Mucosa of descending colon (tissue), 3 donors: ENCODE measurements at regions not wholly inside any gene's neighbourhood (a gene's known extent, or its start where the extent isn't known, plus 50 kb on each side); places are given as distances from the start of the nearest gene placed in this dataset.

Source experiments
- ATAC-seq: fragments of 200-7000 bp; cut with Tn5 transposase; one replicate; pipeline ENCODE4 v1.9.1; 2020; ENCODE audit warnings: mild to moderate bottlenecking, moderate library complexity
- DNase-seq, 3 donors: peaks; one replicate each; pipeline ENCODE4 v3.0.0-alpha.2; 2020
- H3K36me3 ChIP-seq: fragments of 200-600 bp; one replicate; pipeline ENCODE4 v1.8.0; 2021; ENCODE audit warnings: low read depth, mild to moderate bottlenecking
- H3K4me1 ChIP-seq: fragments of 200-600 bp; one replicate; pipeline ENCODE4 v1.8.0; 2021; ENCODE audit warnings: low read depth, mild to moderate bottlenecking
- H3K4me3 ChIP-seq: fragments of 200-600 bp; one replicate; pipeline ENCODE4 v1.8.0; 2021; ENCODE audit warnings: mild to moderate bottlenecking
- H3K9me3 ChIP-seq: fragments of 200-600 bp; one replicate; pipeline ENCODE4 v1.8.0; 2021; ENCODE audit warnings: mild to moderate bottlenecking
- intact Hi-C, 2 donors: fragments of 100-400 bp; cut with DNase I in 1 of 2; cut with micrococcal nuclease in 1 of 2; formaldehyde crosslinking; loops; one replicate each; pipeline versions ENCODE4 v1.11.0 to v1.11.1; 2022; cut with DNase I, micrococcal nuclease
- TF ChIP-seq, protein P1 (sequence below): fragments of 200-600 bp; IDR thresholded peaks from one replicate; pipeline ENCODE4 v1.8.0; 2022; ENCODE audit warnings: antibody characterized with exemption, mild to moderate bottlenecking
- donor health status: DM: no; HTN: no; CAD: no; lungs with moderate emphysema.
- donor health status: DM: no; HTN: no; CAD: no.
- donor health status: DM: no; HTN: yes; CAD: no.

DNA sequence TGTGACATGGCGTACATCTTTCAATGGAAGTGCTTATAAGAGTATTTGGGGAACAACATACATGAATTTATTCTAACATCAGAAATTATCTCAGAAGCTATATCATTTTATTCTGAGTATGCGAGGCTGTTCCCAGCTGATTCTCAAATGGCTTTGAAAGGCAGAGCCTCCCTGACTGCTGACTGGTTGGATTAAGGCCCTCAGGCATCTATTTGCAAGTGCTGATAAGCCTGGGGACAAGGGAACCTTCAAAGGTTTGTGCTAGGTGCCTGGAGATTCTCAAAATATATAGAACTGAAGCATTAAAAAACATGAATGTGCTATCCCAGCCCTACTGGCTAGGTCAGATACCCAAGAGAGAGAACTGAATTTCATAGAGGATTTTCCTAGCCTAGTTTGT lies 235.1 kb downstream of the LURAP1L start:
- intact Hi-C loops: no loop called here
- no peaks in the 10 kb centered on the region for H3K36me3 ChIP-seq

DNA sequence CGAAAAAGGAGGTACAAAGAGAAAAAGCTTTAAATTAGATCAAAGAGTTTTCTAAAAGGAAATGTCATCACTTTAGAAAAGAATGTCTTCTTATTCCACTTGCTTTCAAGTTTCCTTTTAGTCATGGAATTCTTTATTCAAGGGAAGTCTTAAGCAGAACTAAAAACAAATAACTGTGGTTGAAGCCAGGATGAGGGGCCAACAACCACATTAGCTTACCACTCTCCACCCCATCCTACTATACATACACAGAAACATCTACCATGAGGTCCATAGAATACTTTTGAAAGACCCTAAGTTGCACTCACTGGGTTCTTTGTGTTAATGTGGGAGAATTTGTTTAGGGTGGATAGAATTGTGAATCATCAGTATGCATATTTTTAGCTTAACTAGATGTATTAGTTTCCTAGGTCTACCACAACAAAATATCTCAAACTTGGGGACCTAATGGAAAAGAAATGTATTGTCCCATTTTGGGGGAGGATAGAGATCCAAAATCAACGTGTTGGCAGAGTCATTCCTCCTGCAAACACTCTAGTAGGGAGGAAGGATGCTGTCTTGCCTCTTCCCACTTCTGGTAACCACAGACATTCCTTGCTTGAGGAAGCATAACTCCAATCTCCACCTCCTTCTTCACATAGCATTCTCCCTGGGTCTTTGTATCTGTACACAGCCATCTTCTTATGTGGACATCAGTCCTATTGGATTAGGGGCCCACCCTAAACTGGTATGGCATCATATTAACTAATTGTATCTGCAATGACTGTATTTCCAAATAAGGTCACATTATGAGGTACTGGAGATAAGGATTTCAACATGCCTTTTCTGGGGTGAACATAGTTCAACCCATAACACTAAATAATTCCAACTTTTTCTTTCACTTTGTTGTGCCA lies 239.4 kb downstream of the LURAP1L start:
- no peaks in the 10 kb centered on the region for H3K36me3 ChIP-seq
- intact Hi-C loops: no loop called here
- no peaks in the 10 kb centered on the region for H3K9me3 ChIP-seq
- no peak for ATAC-seq
- TF ChIP-seq, protein P1, sequence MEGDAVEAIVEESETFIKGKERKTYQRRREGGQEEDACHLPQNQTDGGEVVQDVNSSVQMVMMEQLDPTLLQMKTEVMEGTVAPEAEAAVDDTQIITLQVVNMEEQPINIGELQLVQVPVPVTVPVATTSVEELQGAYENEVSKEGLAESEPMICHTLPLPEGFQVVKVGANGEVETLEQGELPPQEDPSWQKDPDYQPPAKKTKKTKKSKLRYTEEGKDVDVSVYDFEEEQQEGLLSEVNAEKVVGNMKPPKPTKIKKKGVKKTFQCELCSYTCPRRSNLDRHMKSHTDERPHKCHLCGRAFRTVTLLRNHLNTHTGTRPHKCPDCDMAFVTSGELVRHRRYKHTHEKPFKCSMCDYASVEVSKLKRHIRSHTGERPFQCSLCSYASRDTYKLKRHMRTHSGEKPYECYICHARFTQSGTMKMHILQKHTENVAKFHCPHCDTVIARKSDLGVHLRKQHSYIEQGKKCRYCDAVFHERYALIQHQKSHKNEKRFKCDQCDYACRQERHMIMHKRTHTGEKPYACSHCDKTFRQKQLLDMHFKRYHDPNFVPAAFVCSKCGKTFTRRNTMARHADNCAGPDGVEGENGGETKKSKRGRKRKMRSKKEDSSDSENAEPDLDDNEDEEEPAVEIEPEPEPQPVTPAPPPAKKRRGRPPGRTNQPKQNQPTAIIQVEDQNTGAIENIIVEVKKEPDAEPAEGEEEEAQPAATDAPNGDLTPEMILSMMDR: no peak
- DNase-seq: no peak
- no peak overlapping the region for H3K4me3 ChIP-seq
- H3K4me1 ChIP-seq: no peaks in the 10 kb centered on the region

More for the DNA sequence above, 235.1 kb downstream of the LURAP1L start:
- DNase-seq (no peak), ATAC-seq (no peak)
- H3K4me3 ChIP-seq: no peak overlapping the region
- no peaks in the 10 kb centered on the region for H3K9me3 ChIP-seq
- H3K4me1 ChIP-seq: no peaks in the 10 kb centered on the region
- TF ChIP-seq, protein P1: no peak

DNA sequence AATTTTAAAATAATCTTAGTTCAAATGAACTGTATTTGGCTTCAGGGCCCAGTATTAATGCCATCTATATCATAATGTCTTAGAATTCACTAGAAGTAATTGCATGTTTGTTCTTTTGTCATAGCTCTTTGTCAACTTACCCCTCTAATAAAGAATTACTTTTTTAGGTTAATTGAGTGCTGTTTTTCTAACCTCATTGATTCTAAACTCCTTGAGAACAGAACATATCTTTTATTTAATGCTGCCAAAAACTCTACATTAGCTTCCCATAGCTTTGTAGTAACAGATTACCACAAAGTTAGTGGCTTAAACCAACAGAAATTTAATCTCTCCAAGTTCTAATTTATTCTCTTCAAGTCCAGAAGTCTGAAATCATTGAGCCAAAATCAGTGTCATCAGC lies 242.4 kb downstream of the LURAP1L start:
- H3K4me1 ChIP-seq: no peaks in the 10 kb centered on the region
- DNase-seq: no peak
- no peaks in the 10 kb centered on the region for H3K9me3 ChIP-seq
- intact Hi-C loops: no loop called here
- ATAC-seq: no peak
- no peak overlapping the region for H3K4me3 ChIP-seq
- TF ChIP-seq, protein P1: no peak
- H3K36me3 ChIP-seq: no peaks in the 10 kb centered on the region

DNA sequence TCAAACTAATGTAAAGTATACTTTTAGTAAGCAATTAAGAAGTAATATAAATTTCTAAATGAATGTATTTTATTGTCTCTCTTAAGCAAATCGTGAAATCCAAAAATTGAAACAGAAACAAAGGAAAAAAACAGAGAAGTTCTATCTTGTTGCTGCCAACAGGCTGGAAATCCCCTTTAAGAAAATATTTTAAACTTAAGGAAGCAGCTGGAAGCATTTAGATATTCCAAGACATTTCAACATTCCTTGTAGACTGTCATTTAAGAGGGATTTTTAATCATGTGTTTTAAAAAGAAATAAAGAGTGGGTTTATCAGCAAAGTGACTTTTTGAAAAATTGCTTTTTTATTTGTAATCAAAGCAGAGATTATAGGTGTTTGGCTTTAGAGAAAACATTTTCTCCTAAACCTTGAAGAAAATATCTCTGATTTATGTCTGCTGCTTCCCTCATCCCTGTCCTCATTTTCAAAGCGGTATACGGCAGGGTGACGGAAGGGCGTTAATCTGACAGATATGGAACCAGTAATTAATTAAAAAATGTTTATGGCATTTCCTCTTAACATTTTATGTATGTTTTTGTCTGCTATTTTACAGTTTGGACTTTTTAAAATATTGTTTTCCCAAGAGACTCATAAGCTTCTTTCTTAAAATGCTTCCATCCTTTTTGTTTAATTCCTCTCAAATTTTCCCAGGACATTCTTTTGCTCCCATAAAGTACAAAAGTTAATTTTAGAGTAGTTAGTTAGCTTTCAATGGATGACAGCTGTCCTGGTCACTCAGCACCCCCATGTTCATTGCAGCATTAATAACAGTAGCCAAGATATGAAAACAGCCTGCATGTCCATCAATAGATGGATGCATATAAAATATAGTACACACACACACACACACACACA lies 245.6 kb downstream of the LURAP1L start:
- ATAC-seq (no peak), DNase-seq (no peak)
- TF ChIP-seq, protein P1: no peak
- Histone ChIP-seq H3K9me3 (no peaks in the 10 kb centered on the region), H3K36me3 (no peaks in the 10 kb centered on the region), H3K4me1 (no peaks in the 10 kb centered on the region), H3K4me3 (no peak overlapping the region)
- intact Hi-C loops: no loop called here

DNA sequence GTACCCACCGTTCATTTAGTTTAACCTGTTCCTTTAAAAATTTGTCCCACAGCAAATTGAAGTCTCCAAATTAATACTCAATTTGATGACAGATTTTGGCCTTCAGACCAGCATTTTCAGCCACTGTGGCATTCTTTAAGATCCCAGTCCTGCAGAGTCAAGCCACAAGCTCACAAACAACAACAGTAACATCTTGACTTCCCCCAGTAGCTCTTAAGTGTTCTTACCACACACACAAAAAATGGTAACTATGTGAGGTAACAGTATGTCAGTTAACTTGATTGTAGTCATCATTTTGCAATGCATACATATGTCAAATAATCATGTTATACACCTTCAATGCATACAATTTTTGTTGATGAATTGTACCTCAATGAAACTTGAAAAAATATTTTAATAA lies 247.9 kb downstream of the LURAP1L start:
- no peak for ATAC-seq
- intact Hi-C loops: no loop called here
- no peaks in the 10 kb centered on the region for H3K36me3 ChIP-seq
- no peaks in the 10 kb centered on the region for H3K9me3 ChIP-seq
- H3K4me3 ChIP-seq: no peak overlapping the region
- DNase-seq: no peak
- no peaks in the 10 kb centered on the region for H3K4me1 ChIP-seq
- TF ChIP-seq, protein P1: no peak
